PC-3 (cell line): ENCODE measurements at regions not wholly inside any gene's neighbourhood (a gene's known extent, or its start where the extent isn't known, plus 50 kb on each side); places are given as distances from the start of the nearest gene placed in this dataset.

Experiments used
- ATAC-seq: fragments of 200-7000 bp; cut with Tn5 transposase; 2 replicates; pipeline ENCODE4 v1.9.1; 2020; ENCODE audit warnings: mild to moderate bottlenecking, moderate library complexity
- BruUV-seq: library from RNA; stranded (reverse); fragments of 400-500 nt; replicated peaks from 2 replicates; lab custom pipeline; 2021; lab: Mats Ljungman, UMichigan
- CTCF ChIA-PET: fragments of 300-600 bp; sonication (Branson Sonifier 250); formaldehyde crosslinking; loops from one replicate; lab custom pipeline; 2022; ENCODE audit warnings: antibody characterized with exemption; lab: Charles Lee
- POLR2A ChIA-PET: fragments of 300-600 bp; sonication (Branson Sonifier 250); formaldehyde crosslinking; loops from one replicate; lab custom pipeline; 2022; ENCODE audit warnings: antibody characterized with exemption; ENCODE audit not compliant: unreplicated experiment; lab: Charles Lee
- DNase-seq: peaks from one replicate; pipeline ENCODE4 v3.0.0-alpha.2; 2015
- H2AFZ ChIP-seq: fragments of 300-600 bp; sonication (generic); 2 replicates; pipeline ENCODE4 v1.6.0; 2016; ENCODE audit warnings: antibody characterized with exemption, low read length
- H3F3A ChIP-seq: fragments of 300-600 bp; sonication (generic); one replicate; pipeline ENCODE4 v1.6.0; 2017; ENCODE audit warnings: antibody characterized with exemption, low read length, control low read depth, mild to moderate bottlenecking; ENCODE audit not compliant: unreplicated experiment
- H3K27ac ChIP-seq: fragments of 300-600 bp; sonication (generic); 2 replicates; pipeline ENCODE4 v1.5.1; 2016; ENCODE audit warnings: mild to moderate bottlenecking, low read length
- H3K27me3 ChIP-seq: fragments of 300-600 bp; sonication (generic); 2 replicates; pipeline ENCODE4 v1.6.1; 2016; ENCODE audit warnings: low read length, mixed read lengths
- H3K36me3 ChIP-seq: fragments of 300-600 bp; sonication (generic); 2 replicates; pipeline ENCODE4 v1.6.1; 2016; ENCODE audit warnings: low read depth, mixed run types, low read length, mixed read lengths
- H3K4me1 ChIP-seq: fragments of 300-600 bp; sonication (generic); 2 replicates; pipeline ENCODE4 v1.5.1; 2016; ENCODE audit warnings: low read length; ENCODE audit not compliant: insufficient read depth
- H3K4me2 ChIP-seq: fragments of 300-600 bp; sonication (generic); 2 replicates; pipeline ENCODE4 v1.6.0; 2016; ENCODE audit warnings: low read length
- H3K4me3 ChIP-seq: fragments of 300-600 bp; sonication (generic); 2 replicates; pipeline ENCODE4 v1.5.1; 2016; ENCODE audit warnings: mild to moderate bottlenecking, low read length, mixed read lengths
- H3K79me2 ChIP-seq: fragments of 300-600 bp; sonication (generic); 2 replicates; pipeline ENCODE4 v1.6.1; 2017; ENCODE audit warnings: low read length, mixed read lengths
- H3K9ac ChIP-seq: fragments of 300-600 bp; sonication (generic); 2 replicates; pipeline ENCODE4 v1.6.0; 2016; ENCODE audit warnings: mild to moderate bottlenecking, low read length
- H3K9me2 ChIP-seq: fragments of 300-600 bp; sonication (generic); replicated peaks from 2 replicates; pipeline ENCODE4 v1.6.1; 2016; ENCODE audit warnings: mixed run types, low read length, mixed read lengths
- H3K9me3 ChIP-seq: fragments of 300-600 bp; sonication (generic); 2 replicates; pipeline ENCODE4 v1.6.1; 2016; ENCODE audit warnings: low read length, mixed read lengths
- H4K20me1 ChIP-seq: fragments of 300-600 bp; sonication (generic); 2 replicates; pipeline ENCODE4 v1.6.1; 2016; ENCODE audit warnings: low read length, mixed read lengths
- EZH2 ChIP-seq: fragments of 300-600 bp; sonication (generic); IDR thresholded peaks from one replicate; pipeline ENCODE4 v1.6.1; 2017; ENCODE audit warnings: antibody characterized with exemption, mild to moderate bottlenecking, low read length; ENCODE audit not compliant: unreplicated experiment
- EZH2phosphoT487 ChIP-seq: fragments of 300-600 bp; sonication (generic); IDR thresholded peaks from 2 replicates; pipeline ENCODE4 v1.6.1; 2018; ENCODE audit warnings: mild to moderate bottlenecking, antibody characterized with exemption, low read length, borderline replicate concordance
- intact Hi-C: fragments of 100-400 bp; cut with micrococcal nuclease; formaldehyde crosslinking; loops from 2 replicates; pipeline ENCODE4 v1.9.0; 2023
- TF ChIP-seq, protein P1 (sequence below): fragments of 300-600 bp; sonication (generic); conservative IDR thresholded peaks from 2 replicates; pipeline ENCODE4 v1.5.1; 2017; ENCODE audit warnings: antibody characterized with exemption, low read depth, mild to moderate bottlenecking, low read length

DNA sequence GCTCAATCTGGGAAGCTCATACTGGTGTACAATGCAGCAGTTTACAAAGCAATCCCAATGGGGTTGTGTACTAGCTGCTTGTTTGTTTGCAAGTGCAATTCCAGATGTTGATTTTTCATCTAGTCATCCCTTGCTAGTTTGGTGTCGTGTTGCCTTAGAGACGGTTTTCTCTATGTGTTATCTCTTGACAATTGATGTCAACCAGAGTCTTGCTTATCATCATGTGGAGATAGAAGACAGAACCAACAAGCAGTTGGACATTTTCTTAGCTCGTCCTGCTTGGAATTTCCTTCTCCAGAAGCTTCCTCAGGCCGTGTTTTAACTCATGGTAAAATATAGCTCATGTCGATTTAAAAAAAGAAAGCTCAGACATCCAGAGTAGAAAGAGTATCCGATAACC is 262.0 kb upstream of the KCNH8 start:
- no peak overlapping the region for H3K9ac ChIP-seq
- TF ChIP-seq EZH2 (no peak), EZH2phosphoT487 (no peak)
- TF ChIP-seq, protein P1, sequence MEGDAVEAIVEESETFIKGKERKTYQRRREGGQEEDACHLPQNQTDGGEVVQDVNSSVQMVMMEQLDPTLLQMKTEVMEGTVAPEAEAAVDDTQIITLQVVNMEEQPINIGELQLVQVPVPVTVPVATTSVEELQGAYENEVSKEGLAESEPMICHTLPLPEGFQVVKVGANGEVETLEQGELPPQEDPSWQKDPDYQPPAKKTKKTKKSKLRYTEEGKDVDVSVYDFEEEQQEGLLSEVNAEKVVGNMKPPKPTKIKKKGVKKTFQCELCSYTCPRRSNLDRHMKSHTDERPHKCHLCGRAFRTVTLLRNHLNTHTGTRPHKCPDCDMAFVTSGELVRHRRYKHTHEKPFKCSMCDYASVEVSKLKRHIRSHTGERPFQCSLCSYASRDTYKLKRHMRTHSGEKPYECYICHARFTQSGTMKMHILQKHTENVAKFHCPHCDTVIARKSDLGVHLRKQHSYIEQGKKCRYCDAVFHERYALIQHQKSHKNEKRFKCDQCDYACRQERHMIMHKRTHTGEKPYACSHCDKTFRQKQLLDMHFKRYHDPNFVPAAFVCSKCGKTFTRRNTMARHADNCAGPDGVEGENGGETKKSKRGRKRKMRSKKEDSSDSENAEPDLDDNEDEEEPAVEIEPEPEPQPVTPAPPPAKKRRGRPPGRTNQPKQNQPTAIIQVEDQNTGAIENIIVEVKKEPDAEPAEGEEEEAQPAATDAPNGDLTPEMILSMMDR = no peak
- ChIA-PET POLR2A (no interaction called here), CTCF (no interaction called here)
- no peak overlapping the region for H3K27ac ChIP-seq
- no peaks in the 10 kb centered on the region for H3K36me3 ChIP-seq
- H3K4me2 ChIP-seq = no peak overlapping the region
- 0 out of 2 replicates have a peak, but pooled peaks cover 3% of the 10 kb centered on the region for H3K27me3 ChIP-seq
- no peaks in the 10 kb centered on the region for H3K9me2 ChIP-seq
- intact Hi-C loops = no loop called here
- DNase-seq (no peak), ATAC-seq (no peak)
- H4K20me1 ChIP-seq = no peaks in the 10 kb centered on the region
- no peaks in the 10 kb centered on the region for H3K9me3 ChIP-seq
- H3F3A ChIP-seq = no peaks in the 10 kb centered on the region
- 0 out of 2 replicates have a peak, but pooled peaks cover 5% of the 10 kb centered on the region for H3K4me1 ChIP-seq
- no peaks in the 10 kb centered on the region for H3K79me2 ChIP-seq
- H2AFZ ChIP-seq = no peak overlapping the region
- BruUV-seq = no TSS peak
- no peak overlapping the region for H3K4me3 ChIP-seq

DNA sequence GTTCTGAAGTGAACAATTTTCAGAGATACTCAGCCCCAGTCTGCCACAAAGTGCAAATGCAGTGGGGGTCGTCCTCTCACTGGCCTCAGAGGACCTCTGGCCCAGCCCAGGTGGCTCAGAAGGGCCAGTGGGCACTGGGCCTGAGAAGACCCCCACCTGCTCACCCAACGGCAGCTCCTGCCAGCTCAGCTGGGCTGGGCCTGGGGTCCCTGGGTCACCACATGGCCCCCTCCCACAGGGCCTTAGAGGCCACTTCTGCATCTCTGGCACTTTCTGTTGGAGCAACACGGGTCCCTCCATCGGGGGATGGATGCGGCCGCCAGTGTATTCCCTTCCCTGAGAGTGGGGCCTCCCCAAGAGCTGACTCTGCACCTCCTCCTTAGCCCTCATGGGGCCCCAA is 262.7 kb upstream of the KCNH8 start:
- Histone ChIP-seq H3K4me3 (no peak overlapping the region), H3K27ac (no peak overlapping the region), H3K4me2 (no peak overlapping the region), H3K27me3 (0 out of 2 replicates have a peak, but pooled peaks cover 3% of the 10 kb centered on the region), H2AFZ (no peak overlapping the region), H3K4me1 (0 out of 2 replicates have a peak, but pooled peaks cover 3% of the 10 kb centered on the region), H3K9me3 (no peaks in the 10 kb centered on the region), H3K36me3 (no peaks in the 10 kb centered on the region), H4K20me1 (no peaks in the 10 kb centered on the region), H3K9me2 (no peaks in the 10 kb centered on the region), H3K79me2 (no peaks in the 10 kb centered on the region), H3K9ac (no peak overlapping the region), H3F3A (no peaks in the 10 kb centered on the region)
- TF ChIP-seq EZH2 = no peak
- no peak for TF ChIP-seq EZH2phosphoT487
- TF ChIP-seq, protein P1 = no peak
- intact Hi-C loops = no loop called here
- DNase-seq = no peak
- POLR2A ChIA-PET = no interaction called here
- no TSS peak for BruUV-seq
- no peak for ATAC-seq
- CTCF ChIA-PET = no interaction called here

DNA sequence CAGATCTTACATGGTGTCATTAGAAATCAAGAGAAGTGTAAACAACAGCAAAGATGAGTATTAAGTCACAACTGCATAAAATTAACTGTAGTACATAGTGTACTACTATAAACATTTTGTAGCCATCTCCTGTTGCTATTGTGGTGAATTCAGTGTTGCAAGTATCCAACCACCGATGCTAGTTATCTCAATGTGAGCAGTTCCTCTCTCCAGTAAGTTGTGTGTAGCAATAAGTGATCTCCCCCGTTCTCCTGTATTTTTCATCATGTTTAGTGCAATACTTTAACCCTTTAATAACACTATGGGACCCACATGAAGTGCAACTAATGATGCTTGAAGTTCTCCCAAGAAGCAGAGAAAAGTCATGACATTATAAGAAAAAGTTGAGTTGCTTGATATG is 264.7 kb upstream of the KCNH8 start:
- Histone ChIP-seq H2AFZ (no peak overlapping the region), H3K4me1 (no peaks in the 10 kb centered on the region), H4K20me1 (no peaks in the 10 kb centered on the region), H3K27ac (no peak overlapping the region), H3F3A (no peaks in the 10 kb centered on the region), H3K27me3 (0 out of 2 replicates have a peak, but pooled peaks cover 3% of the 10 kb centered on the region), H3K9me3 (no peaks in the 10 kb centered on the region), H3K4me2 (no peak overlapping the region), H3K9ac (no peak overlapping the region), H3K4me3 (no peak overlapping the region), H3K9me2 (no peaks in the 10 kb centered on the region), H3K79me2 (no peaks in the 10 kb centered on the region), H3K36me3 (no peaks in the 10 kb centered on the region)
- intact Hi-C loops = no loop called here
- ChIA-PET CTCF (no interaction called here), POLR2A (no interaction called here)
- TF ChIP-seq EZH2 (no peak), EZH2phosphoT487 (no peak)
- TF ChIP-seq, protein P1 = no peak
- ATAC-seq (no peak), DNase-seq (no peak)
- BruUV-seq = no TSS peak
